ENCODE measurements at regions not wholly inside any gene's neighbourhood (a gene's known extent, or its start where the extent isn't known, plus 50 kb on each side); places are given as distances from the start of the nearest gene placed in this dataset.
"Not testable (repeated sequence)": the region's sequence is repeated elsewhere in the genome, so short reads cannot be mapped to it uniquely, and the experiment has no call there.

GRCh38 chr5:60458666-60459065 lies 241.3 kb downstream of the DEPDC1B start:
- H3K9me3 ChIP-seq: peaks cover 0 to 4% (median 0%) of the 10 kb centered on the region in 8 donors
- 77 to 92% (median 90%) methylated on average over 7 of the region's 7 CpGs for WGBS, 5 donors

GRCh38 chr5:60457233-60457632 lies 242.7 kb downstream of the DEPDC1B start:
- Histone ChIP-seq H3K36me3 (no peaks in the 10 kb centered on the region), H3K27ac (no peak overlapping the region), H3K4me1 (no peaks in the 10 kb centered on the region), H3K4me3 (no peak overlapping the region), H3K27me3 (replicated peaks in 1 of 7) (no peaks in the 10 kb centered on the region), H3K9me3 (peaks cover 0 to 4% (median 0%) of the 10 kb centered on the region in 8 donors)
- TF ChIP-seq POLR2AphosphoS5 (IDR thresholded peaks at IDR 0.05) (no peak), POLR2A (IDR thresholded peaks at IDR 0.05) (no peak), CTCF (IDR thresholded peaks at IDR 0.05 in 8 of 11, conservative IDR thresholded peaks at IDR 0.05 in 3 of 11) (no peak)
- no peak for DNase-seq
- intact Hi-C loops (cut with DNase I; ENCODE audit: low total_unique reads): no loop called here

More at GRCh38 chr5:60458666-60459065, 241.3 kb downstream of the DEPDC1B start:
- TF ChIP-seq POLR2A (IDR thresholded peaks at IDR 0.05): no peak
- TF ChIP-seq CTCF (IDR thresholded peaks at IDR 0.05 in 8 of 11, conservative IDR thresholded peaks at IDR 0.05 in 3 of 11): no peak
- no peak for TF ChIP-seq POLR2AphosphoS5 (IDR thresholded peaks at IDR 0.05)
- Histone ChIP-seq H3K27me3 (replicated peaks in 1 of 7) (no peaks in the 10 kb centered on the region), H3K36me3 (no peaks in the 10 kb centered on the region), H3K4me1 (no peaks in the 10 kb centered on the region), H3K4me3 (no peak overlapping the region), H3K27ac (no peak overlapping the region)
- intact Hi-C loops (cut with DNase I; ENCODE audit: low total_unique reads): no loop called here
- DNase-seq: no peak

GRCh38 chr5:60455589-60455988 lies 244.4 kb downstream of the DEPDC1B start:
- Histone ChIP-seq H3K36me3 (no peaks in the 10 kb centered on the region), H3K27me3 (replicated peaks in 1 of 7) (no peaks in the 10 kb centered on the region), H3K27ac (no peak overlapping the region), H3K4me3 (no peak overlapping the region), H3K9me3 (peaks cover 0 to 4% (median 0%) of the 10 kb centered on the region in 8 donors), H3K4me1 (no peaks in the 10 kb centered on the region)
- WGBS, 5 donors: 84 to 95% (median 89%) methylated on average over 2 of the region's 2 CpGs
- TF ChIP-seq POLR2AphosphoS5 (IDR thresholded peaks at IDR 0.05) (no peak), CTCF (IDR thresholded peaks at IDR 0.05 in 8 of 11, conservative IDR thresholded peaks at IDR 0.05 in 3 of 11) (no peak), POLR2A (IDR thresholded peaks at IDR 0.05) (no peak)
- intact Hi-C loops (cut with DNase I; ENCODE audit: low total_unique reads): no loop called here
- no peak for DNase-seq

- H3K4me3 ChIP-seq; H3K4me1 ChIP-seq; H3K27me3 ChIP-seq (replicated peaks in 1 of 7); H3K27ac ChIP-seq; intact Hi-C loops (cut with DNase I; ENCODE audit: low total_unique reads); H3K36me3 ChIP-seq; H3K9me3 ChIP-seq; DNase-seq: not testable (repeated sequence)
- WGBS, 5 donors: 92 to 95% (median 94%) methylated on average over 4 of the region's 4 CpGs
Observed at GRCh38 chr5:60454277-60454676, 245.7 kb downstream of the DEPDC1B start.

Measured in spleen (tissue), 11 donors.